Jurkat, Clone E6-1 (cell line): ENCODE measurements at regions not wholly inside any gene's neighbourhood (a gene's known extent, or its start where the extent isn't known, plus 50 kb on each side); places are given as distances from the start of the nearest gene placed in this dataset.

Experiments
- DNase-seq: peaks from one replicate; pipeline ENCODE4 v3.0.0-alpha.2; 2011; ENCODE audit warnings: low read depth, low spot score
- H3K4me3 ChIP-seq: 2 replicates; pipeline ENCODE4 v1.5.1; 2011; ENCODE audit warnings: mild to moderate bottlenecking, low read length, control low read depth, moderate library complexity

- DNase-seq, result no peak
Observed at GRCh38 chr3:28916713-28917499, 364.0 kb upstream of the RBMS3 start.

DNA sequence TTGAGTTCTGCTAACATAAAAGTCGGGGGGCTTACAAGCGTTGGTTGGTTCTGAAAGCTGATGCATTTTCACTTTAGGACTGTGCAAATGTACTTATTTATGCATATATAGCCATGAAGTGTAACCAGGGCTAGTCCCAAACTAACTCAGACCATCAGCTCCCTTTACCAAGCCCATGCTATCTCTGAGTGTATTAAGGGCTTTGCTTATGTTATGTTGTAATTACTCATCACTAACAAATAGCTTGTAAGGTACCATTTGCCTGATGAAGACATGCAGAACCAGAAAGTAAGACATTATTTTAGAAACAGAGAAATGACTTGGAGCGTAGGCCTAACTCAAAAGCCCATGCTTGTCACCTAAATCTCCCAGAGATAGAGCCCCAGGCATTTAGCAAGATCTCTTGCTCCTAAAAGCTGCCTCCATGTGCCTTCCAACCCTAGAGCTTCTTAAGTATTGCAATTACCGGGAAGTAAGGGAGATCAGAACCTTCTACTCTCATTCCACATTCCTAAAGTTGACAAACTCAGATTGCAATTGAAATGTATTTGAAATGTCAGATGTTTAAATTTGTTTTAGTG, 362.9 kb upstream of the RBMS3 start:
- DNase-seq, result no peak
- H3K4me3 ChIP-seq, result no peak overlapping the region

More at GRCh38 chr3:28916713-28917499, 364.0 kb upstream of the RBMS3 start:
- H3K4me3 ChIP-seq, result no peak overlapping the region

DNA sequence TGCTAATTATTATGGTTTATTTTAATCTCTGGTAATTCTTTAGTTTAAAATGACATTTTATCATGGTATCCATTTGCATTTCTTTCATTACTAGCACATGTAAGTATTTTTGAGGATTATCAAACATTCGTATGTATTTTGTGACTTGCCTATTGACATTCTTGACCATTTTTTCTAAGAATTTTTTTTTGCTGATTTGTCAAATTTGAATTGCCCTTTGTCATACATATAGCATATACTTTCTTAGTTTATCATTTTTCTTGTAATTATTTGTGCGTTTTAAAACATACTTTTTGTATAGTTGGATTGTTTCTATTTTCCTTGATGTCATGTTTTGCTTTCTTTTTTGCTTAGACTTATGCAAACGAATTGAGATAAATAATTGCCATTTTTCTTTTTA, 358.5 kb upstream of the RBMS3 start:
- H3K4me3 ChIP-seq, result no peak overlapping the region
- DNase-seq, result no peak

- no peak overlapping the region for H3K4me3 ChIP-seq
Observed at GRCh38 chr3:28923994-28924393, 356.9 kb upstream of the RBMS3 start.

GRCh38 chr3:28924744-28925360, 356.0 kb upstream of the RBMS3 start:
- no peak for DNase-seq
- H3K4me3 ChIP-seq, result no peak overlapping the region

More at GRCh38 chr3:28923994-28924393, 356.9 kb upstream of the RBMS3 start:
- no peak for DNase-seq

GRCh38 chr3:28933337-28933736, 347.5 kb upstream of the RBMS3 start:
- no peak for DNase-seq

DNA sequence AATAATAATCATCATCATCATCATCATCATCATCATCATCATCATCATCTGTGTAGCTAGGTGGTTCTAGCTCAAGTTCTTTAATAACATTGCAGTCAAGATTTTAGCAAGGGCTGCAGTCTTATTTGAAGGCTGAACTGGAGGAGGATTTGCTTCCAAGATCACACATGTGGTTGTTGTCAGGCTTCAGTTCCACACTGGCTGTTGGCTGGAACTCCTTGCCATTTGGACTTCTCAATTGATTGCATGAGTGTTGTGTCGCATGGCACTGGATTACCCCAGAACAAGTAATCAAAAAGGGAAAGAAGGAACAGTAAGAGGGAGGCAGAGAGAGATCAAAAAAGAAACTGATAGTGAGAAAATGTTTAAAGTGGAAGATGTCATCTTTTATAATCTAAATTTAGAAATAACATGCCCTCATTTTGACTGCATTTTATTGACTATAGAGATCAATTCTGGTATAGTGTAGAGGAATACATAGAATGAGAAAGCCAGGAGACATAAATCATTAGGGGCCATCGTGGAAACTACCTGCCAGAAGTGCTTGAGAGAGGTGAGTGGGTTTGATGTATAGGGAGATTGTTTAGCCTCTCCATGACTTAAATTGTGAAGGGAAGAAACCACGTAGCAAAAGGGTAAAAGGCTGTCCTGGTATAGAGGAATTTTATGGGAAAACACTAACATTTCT, 346.6 kb upstream of the RBMS3 start:
- H3K4me3 ChIP-seq, result no peak overlapping the region
- no peak for DNase-seq

More at GRCh38 chr3:28933337-28933736, 347.5 kb upstream of the RBMS3 start:
- no peak overlapping the region for H3K4me3 ChIP-seq

DNA sequence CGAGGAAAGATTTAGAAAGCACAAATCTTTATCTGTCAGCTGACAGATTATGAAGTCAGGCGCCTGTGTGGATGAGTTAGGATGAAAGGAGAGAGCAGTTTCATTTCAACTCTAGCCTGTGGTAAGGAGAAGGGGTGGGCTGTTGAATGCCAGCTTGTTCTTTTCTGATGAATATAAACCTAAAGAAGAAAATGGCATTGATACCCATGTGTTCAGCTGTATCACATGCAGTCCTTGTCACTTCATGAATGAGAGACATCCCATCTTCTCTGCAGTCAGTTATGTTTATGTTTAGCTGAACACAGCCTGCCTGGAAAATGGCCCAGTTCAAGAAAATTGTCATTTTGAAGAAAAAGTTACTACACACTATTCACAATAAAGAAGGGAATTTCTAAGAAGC, 345.7 kb upstream of the RBMS3 start:
- DNase-seq, result no peak
- no peak overlapping the region for H3K4me3 ChIP-seq

DNA sequence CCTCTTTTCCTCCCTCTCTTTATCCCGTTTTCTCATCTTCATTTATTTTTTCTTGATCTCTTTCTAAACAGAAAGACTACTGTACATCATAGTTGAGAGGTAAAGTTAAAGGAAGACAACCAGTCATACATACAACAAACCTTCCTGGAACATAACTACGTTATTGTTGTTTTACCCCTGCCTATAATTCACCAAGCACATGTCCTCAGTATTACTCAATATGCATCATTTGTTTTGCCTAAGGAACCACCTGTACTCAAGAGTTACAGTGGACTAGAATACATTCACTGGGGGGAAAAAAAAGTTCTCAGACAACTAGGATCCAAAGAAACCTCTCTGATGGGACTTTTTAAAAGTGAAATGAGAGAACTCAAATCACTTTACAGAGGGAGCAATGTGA, 344.7 kb upstream of the RBMS3 start:
- DNase-seq, result no peak
- no peak overlapping the region for H3K4me3 ChIP-seq

DNA sequence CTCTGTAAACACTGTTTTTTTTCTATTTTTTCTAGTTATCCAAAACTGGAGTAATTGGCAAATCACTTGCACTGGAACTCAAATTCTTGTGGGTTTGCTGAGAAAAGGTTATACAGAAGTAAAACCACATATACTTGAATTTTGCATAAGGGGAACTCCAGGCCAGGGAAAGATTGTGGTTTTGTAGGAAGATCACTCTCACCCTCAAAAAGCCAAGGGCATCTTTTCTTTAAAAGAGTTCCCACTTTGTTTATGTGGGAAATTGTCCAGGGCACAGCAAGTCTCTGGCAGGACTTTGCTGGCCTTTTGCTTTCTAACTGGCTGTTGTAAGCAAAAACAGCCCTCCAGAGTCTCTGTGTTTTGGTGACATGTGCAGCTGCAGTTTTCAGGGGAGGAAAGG, 340.3 kb upstream of the RBMS3 start:
- H3K4me3 ChIP-seq, result no peak overlapping the region
- no peak for DNase-seq

DNA sequence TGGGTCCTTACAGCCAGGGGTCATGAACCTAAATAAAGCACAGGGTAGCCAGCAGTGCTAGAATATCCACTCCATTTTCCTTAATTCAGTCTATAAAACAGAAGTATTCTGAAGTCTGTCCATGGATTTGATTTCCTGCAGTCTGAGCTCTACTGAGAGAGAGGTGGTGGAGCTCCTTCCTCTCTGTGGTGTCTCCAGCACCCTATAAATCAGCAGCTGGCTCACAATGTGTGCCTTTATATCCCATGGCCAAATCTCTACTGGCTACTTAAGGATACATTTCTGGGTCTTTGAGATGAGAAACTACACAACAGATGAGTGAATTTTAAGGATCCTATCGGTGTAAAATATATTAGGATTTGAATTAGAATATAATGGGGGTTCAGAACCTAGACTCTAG, 339.9 kb upstream of the RBMS3 start:
- no peak for DNase-seq
- no peak overlapping the region for H3K4me3 ChIP-seq

GRCh38 chr3:28947061-28947460, 333.8 kb upstream of the RBMS3 start:
- no peak for DNase-seq

GRCh38 chr3:28947751-28948150, 333.1 kb upstream of the RBMS3 start:
- no peak for DNase-seq
- no peak overlapping the region for H3K4me3 ChIP-seq

More at GRCh38 chr3:28947061-28947460, 333.8 kb upstream of the RBMS3 start:
- H3K4me3 ChIP-seq, result no peak overlapping the region

- no peak overlapping the region for H3K4me3 ChIP-seq
- no peak for DNase-seq
Observed at GRCh38 chr3:28948685-28949084, 332.2 kb upstream of the RBMS3 start.

GRCh38 chr3:28949580-28949979, 331.3 kb upstream of the RBMS3 start:
- DNase-seq, result no peak
- no peak overlapping the region for H3K4me3 ChIP-seq

DNA sequence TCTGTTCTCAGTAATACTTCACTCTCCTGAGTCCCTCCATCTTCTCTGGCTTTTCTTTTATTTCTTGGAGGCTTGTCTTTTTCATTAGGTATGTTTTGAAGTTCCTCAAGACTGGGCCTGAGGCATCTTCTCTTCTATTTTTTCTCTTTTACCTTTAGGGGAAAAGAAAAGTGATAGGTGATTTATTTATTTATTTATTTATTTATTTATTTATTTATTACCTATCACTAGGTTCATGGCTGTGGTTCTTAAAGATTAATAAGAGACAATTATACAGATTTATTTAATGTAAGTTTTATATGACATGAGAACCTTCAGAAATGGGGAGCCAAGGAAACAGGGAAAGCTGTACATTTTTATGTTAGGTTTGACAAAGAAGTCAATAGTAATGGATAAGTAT, 330.3 kb upstream of the RBMS3 start:
- H3K4me3 ChIP-seq, result no peak overlapping the region
- DNase-seq, result no peak

DNA sequence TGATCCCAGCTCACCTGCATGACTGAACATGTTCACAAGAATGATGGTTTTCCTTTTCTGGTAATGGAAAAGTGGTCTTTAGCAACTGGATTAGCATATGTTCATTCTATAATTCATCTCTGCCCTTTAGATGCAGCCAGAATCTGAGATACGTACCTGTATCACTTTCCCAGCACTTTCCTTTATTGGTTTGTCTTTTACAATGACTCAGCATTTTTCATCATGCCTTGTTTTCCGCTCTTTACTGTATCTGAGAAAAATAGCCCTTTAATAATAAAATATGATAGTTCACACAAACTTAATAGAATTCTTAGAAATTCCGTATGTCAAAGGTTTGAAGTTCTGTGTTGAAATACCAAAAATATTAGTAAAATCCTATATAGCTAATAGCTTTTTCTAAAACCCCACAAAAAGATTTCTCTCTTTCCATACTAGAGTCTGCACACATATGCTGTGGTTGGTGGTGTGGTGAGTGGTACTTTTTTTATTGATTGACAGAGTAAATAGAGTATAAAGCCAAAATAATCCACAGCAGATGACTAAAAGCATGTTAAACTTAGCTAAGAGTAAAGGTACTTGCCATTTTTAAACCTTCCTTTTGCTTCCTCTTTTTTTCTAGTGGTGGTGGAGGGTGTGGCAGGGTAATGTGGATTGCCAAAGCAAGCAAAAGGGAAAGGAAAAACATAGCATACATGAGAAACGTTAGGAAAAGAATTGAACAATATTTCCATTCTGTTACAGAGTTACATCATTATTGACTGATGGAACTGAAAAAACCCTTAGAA, 328.9 kb upstream of the RBMS3 start:
- H3K4me3 ChIP-seq, result no peak overlapping the region
- no peak for DNase-seq

DNA sequence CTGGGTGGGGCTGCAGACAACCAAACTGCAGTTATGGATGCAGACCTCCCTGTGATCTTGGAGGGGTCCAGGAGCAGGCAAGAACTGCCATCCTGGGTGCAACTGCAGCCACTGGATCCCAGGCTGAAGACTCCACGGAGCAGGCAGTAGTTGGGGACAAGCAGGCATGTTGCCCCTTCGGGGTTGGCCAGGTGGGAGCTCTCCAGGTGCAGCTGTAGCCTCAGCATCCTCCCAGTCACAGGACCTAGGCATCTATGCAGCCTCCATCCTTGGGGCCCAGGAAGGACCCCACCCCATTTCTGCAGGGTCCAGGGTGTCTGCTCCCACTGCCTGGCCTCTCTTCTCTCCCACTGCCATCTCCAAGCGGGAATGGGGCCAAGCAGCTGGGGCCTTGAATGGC, 322.2 kb upstream of the RBMS3 start:
- DNase-seq, result no peak
- H3K4me3 ChIP-seq, result no peak overlapping the region

- no peak overlapping the region for H3K4me3 ChIP-seq
- no peak for DNase-seq
Observed at GRCh38 chr3:28971156-28971555, 309.7 kb upstream of the RBMS3 start.
